ENCODE measurements at regions not wholly inside any gene's neighbourhood (a gene's known extent, or its start where the extent isn't known, plus 50 kb on each side); places are given as distances from the start of the nearest gene placed in this dataset.
"Not testable (repeated sequence)": the region's sequence is repeated elsewhere in the genome, so short reads cannot be mapped to it uniquely, and the experiment has no call there.

GRCh38 chr6:84941609-84942008, 177.2 kb upstream of the TBX18 start:
- TF ChIP-seq CTCF (IDR thresholded peaks at IDR 0.05; ENCODE audit: insufficient read depth, low read length, poor library complexity, severe bottlenecking); EZH2phosphoT487 (conservative IDR thresholded peaks at IDR 0.05; ENCODE audit: low read length): not testable (repeated sequence)
